ENCODE measurements at regions not wholly inside any gene's neighbourhood (a gene's known extent, or its start where the extent isn't known, plus 50 kb on each side); places are given as distances from the start of the nearest gene placed in this dataset.

DNA sequence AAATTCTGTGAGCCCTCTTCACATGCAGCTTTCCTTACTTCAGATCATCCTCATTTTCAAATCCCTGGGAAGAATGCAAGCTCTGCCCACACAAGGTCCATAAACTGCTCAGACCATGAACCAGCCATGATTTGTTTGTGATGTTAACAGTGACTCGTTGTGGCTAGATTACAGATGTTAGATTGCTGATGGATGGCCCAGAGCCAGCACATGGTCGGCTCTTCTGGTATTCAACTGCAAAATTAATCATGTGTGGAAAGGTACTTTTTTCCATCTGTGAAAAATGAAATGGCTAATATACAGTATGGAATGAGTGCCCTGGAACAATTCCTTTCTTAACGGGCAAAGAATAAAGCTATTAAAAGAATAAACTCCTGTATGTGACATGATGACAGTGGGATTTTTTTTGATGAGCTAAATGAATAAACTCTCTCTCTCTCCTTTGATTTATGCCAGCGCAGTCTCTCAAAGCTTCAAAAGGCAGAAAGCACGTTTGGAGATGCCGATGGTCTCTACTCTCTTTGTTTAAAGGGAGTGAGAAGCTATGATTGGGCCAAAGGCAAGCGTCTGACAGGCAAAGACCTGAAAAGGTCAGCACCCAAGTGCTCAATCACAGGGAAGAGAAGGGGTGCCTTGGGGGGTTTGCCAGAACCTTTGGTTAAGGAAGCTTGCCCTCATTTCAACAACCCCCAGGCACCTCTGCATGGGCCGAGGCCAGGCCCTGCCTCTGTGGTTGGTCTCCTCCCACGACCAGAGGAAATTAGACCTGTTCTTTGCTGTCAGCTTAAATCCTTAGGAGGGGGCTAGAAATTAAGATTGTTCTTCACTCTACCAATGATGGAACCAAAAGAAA lies 444.0 kb upstream of the NFE2L3 start:
- Histone ChIP-seq H3K36me3 (no peaks in the 10 kb centered on the region), H3K4me1 (no peaks in the 10 kb centered on the region), H3K27ac (peak overlapping the region in 1 of 2 donors; percentile 33), H3K9me3 (no peaks in the 10 kb centered on the region), H3K4me3 (no peak overlapping the region), H3K27me3 (no peaks in the 10 kb centered on the region)
- DNase-seq (ENCODE audit: low spot score in 2 of 2) = no peak
- intact Hi-C loops (cut with DNase I; ENCODE audit: low total_unique reads) = no loop called here
- TF ChIP-seq, protein P1, sequence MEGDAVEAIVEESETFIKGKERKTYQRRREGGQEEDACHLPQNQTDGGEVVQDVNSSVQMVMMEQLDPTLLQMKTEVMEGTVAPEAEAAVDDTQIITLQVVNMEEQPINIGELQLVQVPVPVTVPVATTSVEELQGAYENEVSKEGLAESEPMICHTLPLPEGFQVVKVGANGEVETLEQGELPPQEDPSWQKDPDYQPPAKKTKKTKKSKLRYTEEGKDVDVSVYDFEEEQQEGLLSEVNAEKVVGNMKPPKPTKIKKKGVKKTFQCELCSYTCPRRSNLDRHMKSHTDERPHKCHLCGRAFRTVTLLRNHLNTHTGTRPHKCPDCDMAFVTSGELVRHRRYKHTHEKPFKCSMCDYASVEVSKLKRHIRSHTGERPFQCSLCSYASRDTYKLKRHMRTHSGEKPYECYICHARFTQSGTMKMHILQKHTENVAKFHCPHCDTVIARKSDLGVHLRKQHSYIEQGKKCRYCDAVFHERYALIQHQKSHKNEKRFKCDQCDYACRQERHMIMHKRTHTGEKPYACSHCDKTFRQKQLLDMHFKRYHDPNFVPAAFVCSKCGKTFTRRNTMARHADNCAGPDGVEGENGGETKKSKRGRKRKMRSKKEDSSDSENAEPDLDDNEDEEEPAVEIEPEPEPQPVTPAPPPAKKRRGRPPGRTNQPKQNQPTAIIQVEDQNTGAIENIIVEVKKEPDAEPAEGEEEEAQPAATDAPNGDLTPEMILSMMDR (IDR thresholded peaks at IDR 0.05) = no peak
- TF ChIP-seq POLR2A (IDR thresholded peaks at IDR 0.05) (no peak), POLR2AphosphoS5 (IDR thresholded peaks at IDR 0.05) (no peak)

DNA sequence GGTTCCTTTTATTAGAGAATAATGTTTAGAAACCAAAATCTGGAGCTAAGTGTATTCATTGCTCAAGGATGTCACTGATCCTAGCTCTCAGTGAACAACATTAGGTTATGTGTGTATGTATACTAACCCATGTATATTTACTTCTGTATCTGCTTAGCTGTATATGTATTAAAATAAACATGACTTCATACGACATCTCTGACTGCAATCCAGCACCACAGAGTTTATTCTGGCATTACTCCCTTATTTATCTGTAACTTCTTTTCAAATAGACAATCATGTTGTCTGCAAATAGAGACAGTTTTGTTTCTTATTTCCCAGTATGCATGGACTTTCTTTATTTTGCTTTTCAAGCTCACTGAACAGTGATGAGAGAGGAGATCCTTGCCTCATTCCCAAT lies 441.0 kb upstream of the NFE2L3 start:
- no peaks in the 10 kb centered on the region for H3K9me3 ChIP-seq
- DNase-seq (ENCODE audit: low spot score in 2 of 2) = no peak
- H3K27me3 ChIP-seq = no peaks in the 10 kb centered on the region
- no peaks in the 10 kb centered on the region for H3K36me3 ChIP-seq
- intact Hi-C loops (cut with DNase I; ENCODE audit: low total_unique reads) = no loop called here
- H3K4me1 ChIP-seq = no peaks in the 10 kb centered on the region
- TF ChIP-seq, protein P1 (IDR thresholded peaks at IDR 0.05) = no peak
- TF ChIP-seq POLR2AphosphoS5 (IDR thresholded peaks at IDR 0.05) (no peak), POLR2A (IDR thresholded peaks at IDR 0.05) (no peak)
- H3K27ac ChIP-seq = no peak overlapping the region
- H3K4me3 ChIP-seq = no peak overlapping the region

DNA sequence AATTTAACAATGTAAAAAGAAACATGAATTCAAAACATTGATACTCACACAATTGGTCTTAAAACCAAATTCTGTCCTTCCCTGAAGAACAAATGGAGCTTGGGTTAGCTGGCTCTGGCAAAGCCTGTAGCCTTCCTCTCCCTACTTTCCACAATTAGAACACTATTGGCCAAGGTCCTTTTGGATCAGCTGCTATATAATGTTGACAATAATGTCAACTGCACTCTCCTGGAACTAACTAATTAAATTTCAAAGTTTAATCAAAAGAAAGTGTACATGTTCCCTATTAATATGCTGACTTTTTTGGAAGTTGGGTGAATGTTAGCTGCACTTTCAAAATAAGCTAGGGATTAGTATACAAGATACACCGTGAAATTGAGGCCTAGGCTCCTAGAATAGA lies 440.1 kb upstream of the NFE2L3 start:
- DNase-seq (ENCODE audit: low spot score in 2 of 2) = no peak
- no peak overlapping the region for H3K27ac ChIP-seq
- no peaks in the 10 kb centered on the region for H3K36me3 ChIP-seq
- intact Hi-C loops (cut with DNase I; ENCODE audit: low total_unique reads) = no loop called here
- TF ChIP-seq POLR2A (IDR thresholded peaks at IDR 0.05) (no peak), POLR2AphosphoS5 (IDR thresholded peaks at IDR 0.05) (no peak)
- TF ChIP-seq, protein P1 (IDR thresholded peaks at IDR 0.05) = no peak
- no peaks in the 10 kb centered on the region for H3K9me3 ChIP-seq
- H3K4me3 ChIP-seq = no peak overlapping the region
- H3K27me3 ChIP-seq = no peaks in the 10 kb centered on the region
- H3K4me1 ChIP-seq = no peaks in the 10 kb centered on the region

DNA sequence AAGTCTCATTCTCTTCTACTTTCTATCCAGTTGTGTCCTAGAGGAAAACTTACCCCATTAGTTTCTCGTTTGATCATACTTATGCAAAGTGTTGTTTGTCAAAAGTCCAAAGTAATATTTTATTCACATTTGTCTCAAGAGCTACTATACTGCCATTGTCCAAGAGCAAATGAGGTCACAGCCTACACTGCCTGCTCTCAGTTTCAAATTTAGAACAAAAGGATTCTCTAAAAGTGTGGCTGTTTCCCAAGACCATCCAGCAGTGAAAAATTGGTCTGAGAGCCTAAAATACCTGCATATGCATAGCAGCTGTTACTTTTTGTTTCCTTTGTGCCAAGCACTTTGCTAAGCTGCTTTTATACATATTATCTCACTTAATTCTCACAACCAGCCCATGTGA lies 439.5 kb upstream of the NFE2L3 start:
- no peak for DNase-seq (ENCODE audit: low spot score in 2 of 2)
- Histone ChIP-seq H3K4me3 (no peak overlapping the region), H3K36me3 (no peaks in the 10 kb centered on the region), H3K27ac (no peak overlapping the region), H3K9me3 (no peaks in the 10 kb centered on the region), H3K4me1 (no peaks in the 10 kb centered on the region), H3K27me3 (no peaks in the 10 kb centered on the region)
- TF ChIP-seq, protein P1 (IDR thresholded peaks at IDR 0.05) = no peak
- no peak for TF ChIP-seq POLR2AphosphoS5 (IDR thresholded peaks at IDR 0.05)
- no peak for TF ChIP-seq POLR2A (IDR thresholded peaks at IDR 0.05)
- intact Hi-C loops (cut with DNase I; ENCODE audit: low total_unique reads) = no loop called here

DNA sequence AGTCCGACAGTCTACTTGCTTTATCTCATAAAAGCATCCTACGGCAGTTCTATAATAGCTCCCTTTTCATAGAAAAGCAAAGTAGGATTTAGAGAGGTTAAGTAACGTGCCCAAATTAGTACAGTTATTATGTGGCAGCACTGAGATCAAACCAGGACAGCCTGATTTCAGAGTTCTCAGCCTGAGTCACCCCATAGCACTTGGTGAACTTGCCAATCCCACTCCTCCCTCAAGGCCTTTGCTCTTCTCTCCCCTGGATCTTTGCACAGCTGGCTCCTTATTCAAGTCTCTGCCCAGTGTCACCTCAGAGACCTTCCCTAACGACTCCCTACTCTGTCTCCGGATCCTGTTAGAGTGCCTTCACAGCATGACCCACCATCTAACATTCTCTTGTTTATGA lies 438.0 kb upstream of the NFE2L3 start:
- Histone ChIP-seq H3K27me3 (no peaks in the 10 kb centered on the region), H3K9me3 (no peaks in the 10 kb centered on the region), H3K36me3 (no peaks in the 10 kb centered on the region), H3K4me1 (no peaks in the 10 kb centered on the region), H3K27ac (no peak overlapping the region), H3K4me3 (no peak overlapping the region)
- intact Hi-C loops (cut with DNase I; ENCODE audit: low total_unique reads) = no loop called here
- DNase-seq (ENCODE audit: low spot score in 2 of 2) = no peak
- no peak for TF ChIP-seq POLR2AphosphoS5 (IDR thresholded peaks at IDR 0.05)
- TF ChIP-seq POLR2A (IDR thresholded peaks at IDR 0.05) = no peak
- TF ChIP-seq, protein P1 (IDR thresholded peaks at IDR 0.05) = no peak

Data from breast epithelium (tissue), 4 donors.